Activated CD4-positive, alpha-beta memory T cell treated with anti-CD3 and anti-CD28 coated beads for 36 hours (primary cell): ENCODE measurements at regions not wholly inside any gene's neighbourhood (a gene's known extent, or its start where the extent isn't known, plus 50 kb on each side); places are given as distances from the start of the nearest gene placed in this dataset.

Experiments
- CTCF ChIA-PET: fragments of 350-600 bp; sonication (Branson Sonifier 250); formaldehyde crosslinking; loops from one replicate; lab custom pipeline; 2021; ENCODE audit warnings: antibody characterized with exemption, inconsistent platforms; lab: Charles Lee
- POLR2A ChIA-PET: fragments of 350-600 bp; sonication (Branson Sonifier 250); formaldehyde crosslinking; loops from one replicate; lab custom pipeline; 2021; ENCODE audit warnings: antibody characterized with exemption; lab: Charles Lee
- DNase-seq: peaks from one replicate; pipeline ENCODE4 v3.0.0-alpha.2; 2020
- H3K27ac Mint-ChIP-seq: one replicate; pipeline ENCODE4 v1.8.0; 2021; ENCODE audit warnings: mixed read lengths
- H3K27me3 Mint-ChIP-seq: one replicate; pipeline ENCODE4 v1.8.0; 2021; ENCODE audit warnings: mixed read lengths
- H3K36me3 Mint-ChIP-seq: one replicate; pipeline ENCODE4 v1.8.0; 2021; ENCODE audit warnings: mixed read lengths
- H3K4me1 Mint-ChIP-seq: one replicate; pipeline ENCODE4 v1.8.0; 2021; ENCODE audit warnings: low read depth, mixed read lengths
- H3K4me3 Mint-ChIP-seq: one replicate; pipeline ENCODE4 v1.8.0; 2021; ENCODE audit warnings: mild to moderate bottlenecking, mixed read lengths
- H3K9me3 Mint-ChIP-seq: one replicate; pipeline ENCODE4 v1.8.0; 2021; ENCODE audit warnings: mixed read lengths
- intact Hi-C: fragments of 100-400 bp; cut with micrococcal nuclease; formaldehyde crosslinking; loops from one replicate; pipeline ENCODE4 v1.15.1; 2023

DNA sequence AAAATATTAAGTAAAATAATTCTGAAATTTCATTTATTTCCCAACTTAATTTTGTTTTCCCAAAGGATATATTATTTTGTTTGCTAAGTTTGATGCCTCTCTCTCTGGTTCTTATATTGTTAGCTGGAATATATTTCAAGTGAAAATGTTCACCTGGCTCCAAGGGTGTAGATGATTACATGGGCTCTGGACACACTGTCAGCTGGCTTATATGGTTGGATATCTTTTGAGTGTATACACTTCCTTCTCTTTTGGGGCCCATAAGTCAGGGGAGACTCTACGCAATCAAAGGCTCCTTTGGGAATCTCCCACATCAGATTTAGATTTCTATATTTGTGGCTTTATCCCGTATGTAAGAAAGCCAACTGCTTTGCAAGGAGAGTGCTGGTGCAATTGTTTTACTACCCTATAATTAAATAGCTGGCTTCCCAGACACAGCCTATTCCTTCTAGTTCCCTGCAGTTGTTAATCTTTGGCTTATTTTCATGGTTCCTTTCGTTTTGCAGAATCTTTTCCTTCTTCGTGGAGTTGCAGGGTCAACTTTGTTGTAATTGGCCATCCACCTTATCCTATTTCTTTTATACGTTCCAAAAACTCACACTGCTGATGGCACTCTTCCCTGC lies 225.7 kb downstream of the DPH6 start:
- ChIA-PET POLR2A (no interaction called here), CTCF (interaction anchor here (0.7 kb wide), 1 partner anchor 11 kb away, joined by 3 read pairs; no protein-coding TSS in a partner anchor)
- H3K36me3 Mint-ChIP-seq, result no peaks in the 10 kb centered on the region
- no peaks in the 10 kb centered on the region for H3K9me3 Mint-ChIP-seq
- H3K4me3 Mint-ChIP-seq, result no peak overlapping the region
- no peaks in the 10 kb centered on the region for H3K4me1 Mint-ChIP-seq
- intact Hi-C loops, result no loop called here
- DNase-seq, result no peak
- H3K27ac Mint-ChIP-seq, result no peak overlapping the region
- H3K27me3 Mint-ChIP-seq, result no peaks in the 10 kb centered on the region

GRCh38 chr15:35319354-35319753 lies 226.6 kb downstream of the DPH6 start:
- H3K27me3 Mint-ChIP-seq, result no peaks in the 10 kb centered on the region
- no peaks in the 10 kb centered on the region for H3K36me3 Mint-ChIP-seq
- no peaks in the 10 kb centered on the region for H3K4me1 Mint-ChIP-seq
- POLR2A ChIA-PET, result no interaction called here
- CTCF ChIA-PET, result no interaction called here
- no peak for DNase-seq
- no peak overlapping the region for H3K27ac Mint-ChIP-seq
- intact Hi-C loops, result no loop called here
- no peak overlapping the region for H3K4me3 Mint-ChIP-seq
- no peaks in the 10 kb centered on the region for H3K9me3 Mint-ChIP-seq

GRCh38 chr15:35317217-35317616 lies 228.7 kb downstream of the DPH6 start:
- Mint-ChIP-seq H3K27ac (no peak overlapping the region), H3K27me3 (no peaks in the 10 kb centered on the region), H3K4me1 (no peaks in the 10 kb centered on the region), H3K4me3 (no peak overlapping the region), H3K36me3 (no peaks in the 10 kb centered on the region), H3K9me3 (no peaks in the 10 kb centered on the region)
- intact Hi-C loops, result no loop called here
- ChIA-PET POLR2A (no interaction called here), CTCF (interaction anchor here (0.7 kb wide), 1 partner anchor 665 kb away, joined by 4 read pairs; no protein-coding TSS in a partner anchor)
- DNase-seq, result no peak

DNA sequence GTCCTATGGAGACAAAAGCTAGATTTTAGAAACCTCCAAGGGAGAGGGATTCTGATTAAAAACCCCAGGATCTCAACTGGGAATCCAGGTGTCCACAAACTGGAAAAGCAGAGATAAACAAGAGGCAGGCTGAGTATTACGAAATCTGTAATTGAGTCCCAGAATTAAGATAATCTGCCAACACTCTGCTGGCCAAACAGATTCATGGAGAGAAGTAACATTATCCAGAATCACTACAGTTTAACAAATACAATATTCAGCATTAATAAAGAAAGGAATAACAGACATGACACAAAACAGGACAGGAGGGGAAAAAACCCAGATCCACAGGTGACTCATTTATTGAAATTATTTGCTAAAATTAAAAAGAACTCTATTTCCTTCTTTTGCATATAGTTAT lies 227.2 kb upstream of the NANOGP8 start:
- CTCF ChIA-PET, result interaction anchor here (0.6 kb wide), 2 partner anchors 50 to 220 kb away, joined by 3 read pairs; no protein-coding TSS in a partner anchor
- POLR2A ChIA-PET, result interaction anchor here (0.6 kb wide), 1 partner anchor 210 kb away, joined by 4 read pairs; no protein-coding TSS in a partner anchor

DNA sequence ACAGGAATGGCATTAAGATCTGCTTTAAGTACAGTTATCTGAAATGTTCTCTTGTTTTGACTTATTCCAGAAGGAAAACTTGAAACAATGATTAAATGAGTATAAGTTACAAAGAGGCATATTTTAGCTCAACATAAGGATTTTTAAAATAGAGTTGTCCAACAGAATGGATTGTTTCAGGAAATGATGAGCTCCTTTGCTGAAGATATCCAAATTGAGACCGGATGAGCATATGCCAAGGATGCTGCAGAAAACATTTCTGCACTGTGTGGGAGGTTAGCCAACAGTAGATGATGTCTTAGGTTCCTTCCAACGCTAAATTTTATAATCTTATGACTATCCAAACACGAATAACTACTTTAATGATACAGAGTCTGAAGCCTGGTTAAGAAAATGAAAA lies 226.5 kb upstream of the NANOGP8 start:
- CTCF ChIA-PET, result no interaction called here
- Mint-ChIP-seq H3K27me3 (no peaks in the 10 kb centered on the region), H3K27ac (no peak overlapping the region), H3K36me3 (no peaks in the 10 kb centered on the region), H3K4me3 (no peak overlapping the region), H3K4me1 (no peaks in the 10 kb centered on the region), H3K9me3 (no peaks in the 10 kb centered on the region)
- no peak for DNase-seq
- POLR2A ChIA-PET, result interaction anchor here (0.6 kb wide), 1 partner anchor 211 kb away, joined by 4 read pairs; no protein-coding TSS in a partner anchor
- intact Hi-C loops, result no loop called here

More for the DNA sequence above, 227.2 kb upstream of the NANOGP8 start:
- intact Hi-C loops, result no loop called here
- no peaks in the 10 kb centered on the region for H3K9me3 Mint-ChIP-seq
- H3K27ac Mint-ChIP-seq, result no peak overlapping the region
- H3K4me1 Mint-ChIP-seq, result no peaks in the 10 kb centered on the region
- DNase-seq, result no peak
- H3K36me3 Mint-ChIP-seq, result no peaks in the 10 kb centered on the region
- no peak overlapping the region for H3K4me3 Mint-ChIP-seq
- H3K27me3 Mint-ChIP-seq, result no peaks in the 10 kb centered on the region

DNA sequence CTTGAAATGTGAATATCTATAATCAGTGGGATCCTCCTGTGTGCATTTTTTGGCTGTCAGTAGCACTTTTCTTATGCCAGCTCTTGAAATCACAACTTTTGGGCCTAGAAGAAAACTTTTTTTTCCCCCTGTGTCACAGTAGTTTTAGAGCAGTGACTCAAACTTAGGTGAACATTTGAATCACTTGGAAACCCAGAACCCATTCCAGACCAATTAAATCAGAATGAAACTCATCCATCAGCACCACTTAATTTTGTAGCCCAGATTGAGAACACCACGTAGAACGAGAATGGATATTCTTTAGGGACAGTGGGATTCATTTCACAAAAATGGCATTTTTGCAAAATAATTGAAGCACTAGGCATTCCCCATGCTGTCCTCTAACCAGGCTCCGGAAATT lies 224.8 kb upstream of the NANOGP8 start:
- Mint-ChIP-seq H3K27ac (no peak overlapping the region), H3K9me3 (no peaks in the 10 kb centered on the region), H3K36me3 (no peaks in the 10 kb centered on the region), H3K4me3 (no peak overlapping the region), H3K27me3 (no peaks in the 10 kb centered on the region), H3K4me1 (no peaks in the 10 kb centered on the region)
- CTCF ChIA-PET, result no interaction called here
- POLR2A ChIA-PET, result no interaction called here
- DNase-seq, result no peak
- intact Hi-C loops, result no loop called here

DNA sequence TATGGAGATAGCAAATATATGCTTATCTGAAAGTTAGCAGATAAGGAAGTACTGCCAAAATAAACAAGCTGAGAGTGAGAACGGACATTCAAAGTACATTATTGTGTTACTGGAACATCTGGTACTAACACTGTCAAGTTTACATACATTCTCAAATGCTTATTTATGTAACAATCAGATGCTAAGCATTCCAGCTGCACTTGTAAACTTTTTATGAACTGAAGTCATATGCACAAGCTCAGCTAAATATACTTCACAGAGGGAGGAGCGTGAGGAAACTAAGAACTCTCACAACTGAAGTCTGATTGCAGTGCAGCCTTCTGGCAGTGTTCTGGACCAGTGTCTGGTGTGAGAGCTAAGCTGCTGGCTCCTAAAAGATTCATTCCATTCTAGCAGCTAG lies 223.7 kb upstream of the NANOGP8 start:
- H3K4me1 Mint-ChIP-seq, result no peaks in the 10 kb centered on the region
- CTCF ChIA-PET, result interaction anchor here (0.6 kb wide), 1 partner anchor 12 kb away, joined by 3 read pairs; no protein-coding TSS in a partner anchor
- no peak overlapping the region for H3K4me3 Mint-ChIP-seq
- DNase-seq, result no peak
- intact Hi-C loops, result no loop called here
- no peaks in the 10 kb centered on the region for H3K36me3 Mint-ChIP-seq
- H3K27ac Mint-ChIP-seq, result no peak overlapping the region
- no peaks in the 10 kb centered on the region for H3K27me3 Mint-ChIP-seq
- H3K9me3 Mint-ChIP-seq, result no peaks in the 10 kb centered on the region
- POLR2A ChIA-PET, result no interaction called here

DNA sequence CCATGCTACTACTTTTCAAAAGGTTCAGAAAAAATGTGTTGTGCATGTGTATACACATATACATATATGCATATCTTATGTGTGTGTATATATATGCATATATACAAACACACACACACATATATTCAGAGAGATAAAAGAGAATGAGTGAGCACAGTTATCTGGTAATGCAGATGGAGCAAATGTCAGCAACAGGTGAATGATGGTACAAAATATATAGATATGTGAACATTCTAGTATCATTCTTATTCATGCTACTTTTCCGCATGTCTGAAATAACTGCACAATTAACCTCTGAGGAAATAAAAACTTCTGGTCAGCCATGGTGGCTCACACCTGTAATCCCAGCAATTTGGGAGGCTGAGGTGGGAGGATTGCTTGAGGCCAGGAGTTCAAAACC lies 222.6 kb upstream of the NANOGP8 start:
- ChIA-PET POLR2A (no interaction called here), CTCF (no interaction called here)
- Mint-ChIP-seq H3K9me3 (no peaks in the 10 kb centered on the region), H3K4me1 (no peaks in the 10 kb centered on the region), H3K36me3 (no peaks in the 10 kb centered on the region), H3K4me3 (no peak overlapping the region), H3K27me3 (no peaks in the 10 kb centered on the region), H3K27ac (no peak overlapping the region)
- intact Hi-C loops, result no loop called here
- no peak for DNase-seq

DNA sequence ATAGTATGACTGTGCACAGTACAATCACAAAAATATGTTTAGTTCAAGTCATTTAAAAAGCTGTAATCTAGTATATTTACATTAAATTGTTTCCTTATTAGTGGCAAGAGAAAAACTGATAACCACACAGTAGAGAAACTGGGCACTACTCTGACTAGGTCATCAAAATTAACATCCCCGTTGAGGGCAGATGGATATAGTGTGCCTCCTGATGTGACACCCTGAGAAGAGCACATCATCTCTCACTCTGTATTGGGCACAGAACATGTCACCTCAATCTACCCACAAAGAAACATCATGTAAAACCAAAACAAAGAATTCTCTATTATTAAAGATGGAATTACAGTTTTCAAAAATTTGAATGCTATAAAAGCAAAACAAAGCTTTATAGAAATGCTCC lies 221.9 kb upstream of the NANOGP8 start:
- H3K9me3 Mint-ChIP-seq, result no peaks in the 10 kb centered on the region
- no peaks in the 10 kb centered on the region for H3K4me1 Mint-ChIP-seq
- CTCF ChIA-PET, result no interaction called here
- POLR2A ChIA-PET, result no interaction called here
- no peak for DNase-seq
- H3K27me3 Mint-ChIP-seq, result no peaks in the 10 kb centered on the region
- no peaks in the 10 kb centered on the region for H3K36me3 Mint-ChIP-seq
- H3K4me3 Mint-ChIP-seq, result no peak overlapping the region
- intact Hi-C loops, result no loop called here
- H3K27ac Mint-ChIP-seq, result no peak overlapping the region

- DNase-seq, result no peak
- POLR2A ChIA-PET, result no interaction called here
Observed at GRCh38 chr15:35306361-35306981, 221.4 kb upstream of the NANOGP8 start.

DNA sequence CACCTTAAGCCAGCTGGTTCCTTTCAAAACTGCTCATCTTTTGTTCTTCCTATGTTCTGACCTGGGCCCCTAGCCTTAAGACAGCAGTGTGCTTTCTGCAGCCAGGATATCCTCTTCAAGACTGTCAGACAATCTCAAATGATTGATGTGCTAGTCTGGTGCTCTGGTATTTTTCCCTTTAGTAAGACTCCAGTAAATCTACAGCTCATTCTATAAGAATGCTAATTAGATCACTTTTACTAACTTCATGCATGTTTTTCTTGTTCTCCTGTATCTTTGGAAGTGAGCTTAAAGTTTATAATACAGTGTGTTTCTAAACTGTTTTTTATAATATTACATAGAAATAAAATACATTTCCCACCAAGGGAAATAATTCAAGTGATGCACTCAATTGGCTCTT lies 220.9 kb upstream of the NANOGP8 start:
- Mint-ChIP-seq H3K4me3 (no peak overlapping the region), H3K36me3 (no peaks in the 10 kb centered on the region), H3K4me1 (no peaks in the 10 kb centered on the region), H3K9me3 (no peaks in the 10 kb centered on the region), H3K27me3 (no peaks in the 10 kb centered on the region), H3K27ac (no peak overlapping the region)
- no peak for DNase-seq
- ChIA-PET CTCF (interaction anchor here (1.8 kb wide), 1 partner anchor 17 kb away, joined by 6 read pairs; no protein-coding TSS in a partner anchor), POLR2A (no interaction called here)
- intact Hi-C loops, result no loop called here

More at GRCh38 chr15:35306361-35306981, 221.4 kb upstream of the NANOGP8 start:
- intact Hi-C loops, result no loop called here
- H3K27ac Mint-ChIP-seq, result no peak overlapping the region
- H3K9me3 Mint-ChIP-seq, result no peaks in the 10 kb centered on the region
- H3K4me1 Mint-ChIP-seq, result no peaks in the 10 kb centered on the region
- CTCF ChIA-PET, result interaction anchor here (1.8 kb wide), 1 partner anchor 17 kb away, joined by 6 read pairs; no protein-coding TSS in a partner anchor
- H3K4me3 Mint-ChIP-seq, result no peak overlapping the region
- no peaks in the 10 kb centered on the region for H3K27me3 Mint-ChIP-seq
- H3K36me3 Mint-ChIP-seq, result no peaks in the 10 kb centered on the region

DNA sequence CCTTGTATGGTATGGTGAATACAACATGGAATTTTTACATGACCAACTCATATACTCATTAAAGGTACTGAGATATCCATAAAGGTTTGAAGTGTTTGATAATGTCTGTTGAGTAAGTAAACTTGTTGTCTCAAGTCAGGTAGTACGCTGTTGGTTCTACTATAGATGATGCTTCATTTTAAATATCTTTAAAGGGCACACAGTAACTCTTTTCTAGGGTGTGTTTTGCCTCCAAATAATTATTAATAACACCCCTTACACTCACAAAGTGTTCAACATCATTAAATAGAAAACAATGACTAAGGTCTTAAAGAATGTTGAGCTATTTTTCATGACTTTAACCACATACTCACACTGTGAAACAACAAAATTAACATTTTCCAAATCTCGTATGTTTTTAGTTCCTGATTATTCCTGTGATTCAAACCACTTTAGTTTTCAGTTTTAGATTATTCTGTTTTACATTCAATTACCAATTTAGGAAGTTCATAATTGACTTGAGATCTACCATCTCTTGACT lies 220.0 kb upstream of the NANOGP8 start:
- DNase-seq, result no peak
- ChIA-PET CTCF (interaction anchor here (1.8 kb wide), 1 partner anchor 16 kb away, joined by 6 read pairs; no protein-coding TSS in a partner anchor), POLR2A (no interaction called here)
- intact Hi-C loops, result no loop called here
- no peak overlapping the region for H3K27ac Mint-ChIP-seq
- H3K4me1 Mint-ChIP-seq, result no peaks in the 10 kb centered on the region
- no peaks in the 10 kb centered on the region for H3K36me3 Mint-ChIP-seq
- no peak overlapping the region for H3K4me3 Mint-ChIP-seq
- H3K27me3 Mint-ChIP-seq, result no peaks in the 10 kb centered on the region
- no peaks in the 10 kb centered on the region for H3K9me3 Mint-ChIP-seq
